NCI-H774 (cell line): ENCODE measurements at regions not wholly inside any gene's neighbourhood (a gene's known extent, or its start where the extent isn't known, plus 50 kb on each side); places are given as distances from the start of the nearest gene placed in this dataset.

Source experiments
- DNase-seq: peaks from one replicate; lab custom pipeline; 2025; lab: John Stamatoyannopoulos, UW

GRCh38 chr5:68748101-68748500 lies 345.7 kb upstream of the SLC30A5 start:
- DNase-seq: no peak

GRCh38 chr5:68749077-68749476 lies 344.7 kb upstream of the SLC30A5 start:
- DNase-seq: no peak

- DNase-seq: no peak
These were observed 344.2 kb upstream of the SLC30A5 start for GRCh38 chr5:68749631-68750030.

- no peak for DNase-seq
These were observed 342.2 kb upstream of the SLC30A5 start for GRCh38 chr5:68751661-68752060.

- no peak for DNase-seq
These were observed 339.3 kb upstream of the SLC30A5 start for GRCh38 chr5:68754536-68754935.

- no peak for DNase-seq
These were observed 338.5 kb upstream of the SLC30A5 start for GRCh38 chr5:68755293-68755692.

- DNase-seq: no peak
These were observed 336.8 kb upstream of the SLC30A5 start for GRCh38 chr5:68757006-68757405.

GRCh38 chr5:68757626-68758212 lies 336.1 kb upstream of the SLC30A5 start:
- no peak for DNase-seq

- DNase-seq: no peak
These were observed 334.2 kb upstream of the SLC30A5 start for GRCh38 chr5:68759593-68759992.

- no peak for DNase-seq
These were observed 331.6 kb upstream of the SLC30A5 start for GRCh38 chr5:68762201-68762600.

- DNase-seq: no peak
These were observed 326.8 kb upstream of the SLC30A5 start for GRCh38 chr5:68766952-68767464.

GRCh38 chr5:68770551-68770950 lies 323.3 kb upstream of the SLC30A5 start:
- DNase-seq: no peak

GRCh38 chr5:68771221-68771620 lies 322.6 kb upstream of the SLC30A5 start:
- DNase-seq: no peak

- DNase-seq: no peak
These were observed 322.1 kb upstream of the SLC30A5 start for GRCh38 chr5:68771732-68772131.

GRCh38 chr5:68776381-68776780 lies 317.4 kb upstream of the SLC30A5 start:
- no peak for DNase-seq

- no peak for DNase-seq
These were observed 316.7 kb upstream of the SLC30A5 start for GRCh38 chr5:68777135-68777534.

GRCh38 chr5:68778484-68778883 lies 315.3 kb upstream of the SLC30A5 start:
- no peak for DNase-seq

GRCh38 chr5:68780299-68780955 lies 313.4 kb upstream of the SLC30A5 start:
- no peak for DNase-seq

- DNase-seq: no peak
These were observed 300.7 kb upstream of the SLC30A5 start for GRCh38 chr5:68793074-68793473.

GRCh38 chr5:68793993-68794392 lies 299.8 kb upstream of the SLC30A5 start:
- no peak for DNase-seq

GRCh38 chr5:68795190-68795589 lies 298.6 kb upstream of the SLC30A5 start:
- no peak for DNase-seq

- DNase-seq: no peak
These were observed 294.7 kb upstream of the SLC30A5 start for GRCh38 chr5:68798877-68799843.

GRCh38 chr5:68802430-68802829 lies 291.4 kb upstream of the SLC30A5 start:
- DNase-seq: no peak
